GM21737 (cell line): ENCODE measurements at regions not wholly inside any gene's neighbourhood (a gene's known extent, or its start where the extent isn't known, plus 50 kb on each side); places are given as distances from the start of the nearest gene placed in this dataset.
"Not testable (repeated sequence)": the region's sequence is repeated elsewhere in the genome, so short reads cannot be mapped to it uniquely, and the experiment has no call there.

Experiments used
- ATAC-seq: cut with Tn5 transposase; IDR thresholded peaks from one replicate; pipeline ENCODE4 v1.9.1; 2021; ENCODE audit warnings: mild to moderate bottlenecking, moderate library complexity; ENCODE audit not compliant: unreplicated experiment

DNA sequence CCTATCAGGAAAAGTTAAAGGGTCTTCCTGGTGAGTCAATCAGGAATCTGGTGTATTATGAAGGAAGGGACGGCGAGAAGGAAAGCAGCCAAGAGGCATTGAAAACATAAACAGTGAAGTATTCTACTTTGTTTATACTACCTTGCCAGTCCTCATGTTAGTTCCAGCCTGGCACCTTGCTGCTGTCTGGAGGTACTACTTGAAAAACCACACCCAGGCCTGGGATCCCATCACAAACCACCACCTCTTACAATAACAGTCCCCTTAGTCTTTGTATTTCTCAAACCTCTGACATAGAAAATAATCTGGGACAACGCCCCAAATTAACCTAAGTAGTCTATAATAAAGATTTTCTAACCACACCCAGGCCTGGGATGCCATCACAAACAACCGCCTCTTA lies 676.7 kb upstream of the SOX9 start:
- ATAC-seq = no peak

DNA sequence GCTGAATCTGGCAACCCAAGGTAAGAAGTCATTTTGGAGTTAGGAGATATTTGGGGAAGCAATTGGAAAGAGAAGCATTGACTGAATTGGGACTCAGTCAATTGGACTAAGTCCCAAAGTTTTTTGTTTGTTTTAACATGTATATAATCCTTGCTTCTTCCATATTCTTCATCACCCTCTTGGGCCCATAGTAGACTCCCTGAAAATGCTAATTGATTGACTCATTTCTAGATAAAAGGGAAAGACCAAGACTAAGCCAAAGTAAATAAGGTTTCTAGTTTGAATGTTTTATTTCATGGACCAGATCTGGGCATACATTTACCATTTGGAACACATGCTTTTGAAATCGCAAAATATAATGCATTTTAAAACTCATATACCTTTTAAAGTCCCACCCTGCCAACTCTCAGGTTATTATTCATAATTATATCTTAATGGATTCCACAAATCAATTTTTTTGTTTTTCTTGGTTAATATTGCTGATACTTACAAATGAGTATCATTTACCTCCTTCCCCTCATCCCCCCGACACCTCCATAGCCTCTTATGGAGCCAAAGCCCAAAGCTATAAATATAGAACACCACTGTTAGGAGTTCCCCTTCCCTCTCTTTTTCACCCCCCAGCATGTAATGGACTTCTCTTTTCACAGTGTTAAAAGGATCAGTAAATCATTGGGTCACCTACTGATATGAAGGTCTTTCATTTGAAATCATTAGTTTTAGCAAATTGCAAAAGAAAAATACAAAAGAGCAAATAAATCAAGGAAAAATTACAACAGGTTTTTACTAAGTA lies 674.0 kb upstream of the SOX9 start:
- ATAC-seq = no peak

GRCh38 chr17:71447644-71448043 lies 673.2 kb upstream of the SOX9 start:
- no peak for ATAC-seq

- ATAC-seq = not testable (repeated sequence)
Measured at GRCh38 chr17:71450657-71451056, 670.2 kb upstream of the SOX9 start.

DNA sequence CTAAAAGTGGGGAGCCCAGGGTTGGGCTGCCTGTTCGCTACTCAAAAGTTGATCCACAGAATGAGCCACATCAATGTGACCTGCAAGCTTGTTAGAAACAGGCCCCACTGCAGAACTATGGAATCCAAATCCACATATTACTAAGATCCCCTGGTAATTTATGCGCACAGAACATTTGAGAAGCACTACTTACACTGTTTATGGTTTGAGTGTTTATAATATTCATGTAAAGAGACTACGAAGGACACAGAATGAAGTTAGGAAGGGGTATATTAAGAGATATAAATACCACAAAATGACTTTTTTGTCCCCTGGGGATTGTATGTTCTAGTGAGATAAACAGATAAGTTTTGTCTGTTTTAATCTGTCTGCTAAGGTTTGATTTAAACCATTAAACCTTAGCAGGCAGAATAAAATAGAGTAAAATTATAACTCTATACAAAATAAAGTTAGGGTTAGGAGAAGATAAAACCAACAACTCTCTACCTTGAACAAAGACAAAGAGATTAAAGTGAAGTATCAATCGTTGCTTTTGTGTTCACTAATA lies 666.9 kb upstream of the SOX9 start:
- no peak for ATAC-seq

- ATAC-seq = no peak
Measured at GRCh38 chr17:71455219-71455618, 665.6 kb upstream of the SOX9 start.

DNA sequence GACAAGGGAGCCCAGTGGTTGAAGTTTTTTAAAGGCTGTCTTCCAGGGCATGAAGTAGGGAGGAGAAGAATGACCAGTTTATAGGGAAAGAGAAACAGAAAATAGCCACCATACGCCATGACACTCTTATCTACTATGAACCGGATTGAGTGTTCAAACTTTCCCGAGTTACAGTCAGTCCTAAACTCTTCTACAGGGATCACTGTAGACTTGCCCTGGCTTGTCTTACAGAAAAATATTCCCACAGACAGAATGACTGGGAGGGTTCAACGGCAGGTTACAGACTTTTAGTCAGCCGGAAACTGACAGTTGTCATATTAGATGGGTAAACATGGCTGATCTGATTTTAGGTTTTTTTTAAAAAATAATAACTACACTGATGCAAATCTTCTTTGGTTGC lies 662.5 kb upstream of the SOX9 start:
- no peak for ATAC-seq

DNA sequence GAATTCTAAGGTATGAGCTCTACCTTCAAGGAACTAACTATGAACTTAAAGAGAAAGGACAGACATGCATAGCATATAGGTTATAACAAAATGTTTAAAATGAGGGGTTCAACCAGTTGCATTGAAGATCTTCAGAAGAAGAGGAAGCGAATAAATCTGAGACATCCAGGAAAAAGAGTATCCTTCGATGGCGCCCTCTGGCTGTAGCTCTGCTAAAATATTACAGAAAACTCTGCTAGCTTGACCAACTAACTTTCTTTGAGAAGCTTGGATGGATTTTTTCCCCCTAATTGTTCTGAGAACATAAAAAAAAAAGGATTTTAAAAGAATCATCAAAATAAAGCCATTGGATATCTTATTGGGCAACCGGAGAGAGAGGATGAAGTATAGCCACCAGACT lies 659.9 kb upstream of the SOX9 start:
- no peak for ATAC-seq

DNA sequence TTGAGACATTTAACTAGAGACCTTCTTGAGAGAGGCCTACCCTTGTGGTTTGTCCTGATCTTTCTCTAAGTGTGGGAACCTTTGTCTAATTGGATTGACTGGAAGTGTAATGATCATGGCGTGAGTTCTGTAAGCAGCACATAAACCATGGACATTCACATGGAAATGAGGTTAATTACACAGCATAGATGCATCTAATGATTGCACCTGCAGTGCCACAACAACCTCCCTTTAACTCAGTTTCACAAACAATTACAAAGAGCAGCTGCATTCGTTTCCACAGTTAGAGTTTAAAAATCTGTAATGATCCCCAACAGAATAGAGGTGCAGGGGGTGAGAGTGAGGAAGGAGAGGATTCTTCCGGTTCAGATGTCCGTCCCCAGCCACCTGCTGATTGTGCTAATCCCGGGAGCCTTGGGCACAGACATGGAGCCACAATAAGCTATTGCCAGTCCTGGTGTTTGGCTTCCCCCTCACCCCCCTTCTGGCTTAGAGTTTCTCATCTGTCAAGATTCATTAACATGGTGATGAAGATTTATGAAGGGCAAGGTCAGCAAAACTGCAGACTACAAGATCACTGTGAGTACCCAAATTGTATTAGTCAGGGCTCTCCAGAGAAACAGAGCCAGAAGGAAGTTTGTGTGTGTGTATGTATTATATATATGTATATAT lies 659.2 kb upstream of the SOX9 start:
- ATAC-seq = no peak

GRCh38 chr17:71464241-71464640 lies 656.6 kb upstream of the SOX9 start:
- no peak for ATAC-seq

GRCh38 chr17:71464751-71465150 lies 656.1 kb upstream of the SOX9 start:
- ATAC-seq = no peak

DNA sequence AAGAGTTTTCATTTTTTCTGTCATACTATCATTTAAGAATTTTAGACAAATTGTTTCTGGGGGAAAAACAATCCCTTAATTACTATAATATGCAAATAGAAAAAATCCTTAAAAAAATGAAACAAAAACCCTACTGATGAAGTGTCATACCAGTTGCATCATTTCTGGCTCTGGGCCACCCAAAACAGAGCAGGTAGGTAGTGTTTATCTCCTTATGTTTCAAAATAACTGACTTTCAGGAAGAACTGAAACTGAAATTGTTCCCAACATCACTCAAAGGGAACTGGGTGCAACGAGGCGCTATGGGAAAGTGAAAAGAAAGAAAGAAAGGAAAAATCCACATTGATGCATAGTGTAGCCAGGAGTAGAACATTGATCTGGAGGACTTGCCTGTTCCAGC lies 653.1 kb upstream of the SOX9 start:
- ATAC-seq = no peak

- ATAC-seq = no peak
Measured at GRCh38 chr17:71470062-71470461, 650.8 kb upstream of the SOX9 start.

GRCh38 chr17:71472809-71473789 lies 647.7 kb upstream of the SOX9 start:
- ATAC-seq = no peak

GRCh38 chr17:71477356-71477755 lies 643.5 kb upstream of the SOX9 start:
- no peak for ATAC-seq

- ATAC-seq = no peak
Measured at GRCh38 chr17:71480099-71480498, 640.7 kb upstream of the SOX9 start.

DNA sequence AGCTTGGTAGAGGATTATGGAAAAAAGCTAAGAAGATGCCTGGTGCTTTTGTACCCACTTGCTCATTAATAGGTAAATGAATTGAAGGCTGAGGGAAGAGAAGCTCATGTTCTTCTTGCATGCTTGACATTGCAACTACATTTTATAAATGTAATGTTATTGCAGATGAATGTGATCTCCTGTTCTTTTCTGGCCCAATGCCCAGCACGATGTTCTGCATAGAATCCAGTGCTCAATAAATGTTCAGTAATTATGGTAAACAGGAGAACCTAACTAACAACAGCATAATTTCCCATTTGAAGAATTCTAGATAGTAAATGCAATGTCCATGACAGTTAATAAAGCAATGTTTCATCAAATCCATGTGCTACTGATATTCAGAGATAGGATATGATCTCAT lies 638.2 kb upstream of the SOX9 start:
- ATAC-seq = no peak

GRCh38 chr17:71484546-71484945 lies 636.3 kb upstream of the SOX9 start:
- no peak for ATAC-seq

- no peak for ATAC-seq
Measured at GRCh38 chr17:71485426-71485825, 635.4 kb upstream of the SOX9 start.

DNA sequence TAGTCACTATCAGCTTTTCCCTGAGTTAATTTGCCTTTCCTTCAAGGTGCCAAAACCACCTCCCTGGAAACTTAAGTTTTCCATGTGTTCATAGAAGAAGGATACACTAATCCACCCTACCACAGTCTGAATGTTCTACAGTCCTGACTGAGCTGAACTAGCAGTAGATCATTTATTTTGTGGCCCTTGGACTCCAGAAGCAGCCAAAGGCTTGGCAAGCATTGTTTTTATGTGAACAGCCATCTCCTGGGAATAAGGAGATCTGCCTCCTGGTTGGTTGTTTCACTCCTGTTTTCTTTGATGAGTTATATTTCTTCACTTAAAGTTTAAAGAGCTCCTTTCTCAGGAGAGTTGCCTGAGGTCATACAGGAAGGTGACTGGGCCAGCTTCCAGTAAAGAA lies 634.6 kb upstream of the SOX9 start:
- ATAC-seq = no peak

- ATAC-seq = no peak
Measured at GRCh38 chr17:71488851-71489250, 632.0 kb upstream of the SOX9 start.
